Body of pancreas (tissue), 4 donors: ENCODE measurements at regions not wholly inside any gene's neighbourhood (a gene's known extent, or its start where the extent isn't known, plus 50 kb on each side); places are given as distances from the start of the nearest gene placed in this dataset.

Experiments
- POLR2A ChIP-seq, 3 donors: fragments of 450-650 bp; IDR thresholded peaks; one replicate each; pipeline ENCODE4 v1.6.1; 2016; ENCODE audit warnings: antibody characterized with exemption in 3 of 3, mild to moderate bottlenecking in 2 of 3
- TF ChIP-seq, protein P1 (sequence below), 7 experiments: fragments of 450-650 bp in 4 of 7; fragments of 200-600 bp in 3 of 7; sonication (generic) in 3 of 7; IDR thresholded peaks; one replicate each; pipeline ENCODE4 v1.5.1; 2016 to 2019; ENCODE audit warnings: antibody characterized with exemption in 7 of 7

- TF ChIP-seq, protein P1, sequence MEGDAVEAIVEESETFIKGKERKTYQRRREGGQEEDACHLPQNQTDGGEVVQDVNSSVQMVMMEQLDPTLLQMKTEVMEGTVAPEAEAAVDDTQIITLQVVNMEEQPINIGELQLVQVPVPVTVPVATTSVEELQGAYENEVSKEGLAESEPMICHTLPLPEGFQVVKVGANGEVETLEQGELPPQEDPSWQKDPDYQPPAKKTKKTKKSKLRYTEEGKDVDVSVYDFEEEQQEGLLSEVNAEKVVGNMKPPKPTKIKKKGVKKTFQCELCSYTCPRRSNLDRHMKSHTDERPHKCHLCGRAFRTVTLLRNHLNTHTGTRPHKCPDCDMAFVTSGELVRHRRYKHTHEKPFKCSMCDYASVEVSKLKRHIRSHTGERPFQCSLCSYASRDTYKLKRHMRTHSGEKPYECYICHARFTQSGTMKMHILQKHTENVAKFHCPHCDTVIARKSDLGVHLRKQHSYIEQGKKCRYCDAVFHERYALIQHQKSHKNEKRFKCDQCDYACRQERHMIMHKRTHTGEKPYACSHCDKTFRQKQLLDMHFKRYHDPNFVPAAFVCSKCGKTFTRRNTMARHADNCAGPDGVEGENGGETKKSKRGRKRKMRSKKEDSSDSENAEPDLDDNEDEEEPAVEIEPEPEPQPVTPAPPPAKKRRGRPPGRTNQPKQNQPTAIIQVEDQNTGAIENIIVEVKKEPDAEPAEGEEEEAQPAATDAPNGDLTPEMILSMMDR (IDR thresholded peaks at IDR 0.05), result no peak
- TF ChIP-seq POLR2A (IDR thresholded peaks at IDR 0.05), result no peak
Measured at GRCh38 chr6:12601881-12602280, 114.7 kb upstream of the PHACTR1 start.
